Endodermal cell (in vitro differentiated cells): ENCODE measurements at regions not wholly inside any gene's neighbourhood (a gene's known extent, or its start where the extent isn't known, plus 50 kb on each side); places are given as distances from the start of the nearest gene placed in this dataset.

Source experiments
- DNase-seq: peaks from one replicate; pipeline ENCODE4 v3.0.0-alpha.2; 2017
- H3K27ac ChIP-seq: 2 replicates; pipeline ENCODE4 v1.5.1; 2013; ENCODE audit warnings: mild to moderate bottlenecking, low read depth, low read length, moderate library complexity
- H3K27me3 ChIP-seq: 2 replicates; pipeline ENCODE4 v1.6.1; 2013; ENCODE audit warnings: mild to moderate bottlenecking, low read length, moderate library complexity; ENCODE audit not compliant: insufficient read depth, control insufficient read depth, poor library complexity, severe bottlenecking
- H3K36me3 ChIP-seq: 2 replicates; pipeline ENCODE4 v1.7.0; 2013; ENCODE audit warnings: mild to moderate bottlenecking, low read length, moderate library complexity; ENCODE audit not compliant: control insufficient read depth, insufficient read depth
- H3K4me1 ChIP-seq: one replicate; pipeline ENCODE4 v1.7.0; 2013; ENCODE audit warnings: low read length; ENCODE audit not compliant: control insufficient read depth, insufficient read depth
- H3K4me3 ChIP-seq: 2 replicates; pipeline ENCODE4 v1.5.1; 2013; ENCODE audit warnings: mild to moderate bottlenecking, low read length, moderate library complexity
- H3K9ac ChIP-seq: 2 replicates; pipeline ENCODE4 v1.6.1; 2013; ENCODE audit warnings: mild to moderate bottlenecking, low read length, moderate library complexity; ENCODE audit not compliant: poor library complexity, severe bottlenecking; ENCODE audit errors: extremely low read depth
- H3K9me3 ChIP-seq: 2 replicates; pipeline ENCODE4 v1.6.1; 2013; ENCODE audit warnings: mild to moderate bottlenecking, low read length, moderate library complexity; ENCODE audit not compliant: control insufficient read depth
- H3K27ac Mint-ChIP-seq: 2 replicates; pipeline ENCODE4 v1.8.0; 2020; ENCODE audit warnings: mixed read lengths
- H3K27me3 Mint-ChIP-seq: 2 replicates; pipeline ENCODE4 v1.8.0; 2021; ENCODE audit warnings: mild to moderate bottlenecking, mixed read lengths; ENCODE audit not compliant: insufficient read depth
- H3K36me3 Mint-ChIP-seq: 2 replicates; pipeline ENCODE4 v1.8.0; 2020; ENCODE audit warnings: low read depth, mixed read lengths
- H3K4me1 Mint-ChIP-seq: 2 replicates; pipeline ENCODE4 v1.8.0; 2020; ENCODE audit warnings: mixed read lengths
- H3K4me3 Mint-ChIP-seq: 2 replicates; pipeline ENCODE4 v1.8.0; 2020; ENCODE audit warnings: mild to moderate bottlenecking, moderate library complexity, mixed read lengths
- H3K9me3 Mint-ChIP-seq: 2 replicates; pipeline ENCODE4 v1.8.0; 2020; ENCODE audit warnings: mild to moderate bottlenecking, mixed read lengths
- WGBS, 2 experiments: methylation state at CpG; one replicate each; pipeline versions ENCODE4 v1.1.5 to v1.1.7; 2013; ENCODE audit warnings: missing lambda C conversion rate in 2 of 2, mixed read lengths in 1 of 2; ENCODE audit not compliant: insufficient coverage in 1 of 2, insufficient read length in 1 of 2; 5-methylcytosine and 5-hydroxymethylcytosine counted together
- TF ChIP-seq, protein P1 (sequence below): fragments of 200-600 bp; sonication (generic); conservative IDR thresholded peaks from 2 replicates; pipeline ENCODE4 v1.5.0; 2021; ENCODE audit warnings: antibody characterized with exemption, mild to moderate bottlenecking

DNA sequence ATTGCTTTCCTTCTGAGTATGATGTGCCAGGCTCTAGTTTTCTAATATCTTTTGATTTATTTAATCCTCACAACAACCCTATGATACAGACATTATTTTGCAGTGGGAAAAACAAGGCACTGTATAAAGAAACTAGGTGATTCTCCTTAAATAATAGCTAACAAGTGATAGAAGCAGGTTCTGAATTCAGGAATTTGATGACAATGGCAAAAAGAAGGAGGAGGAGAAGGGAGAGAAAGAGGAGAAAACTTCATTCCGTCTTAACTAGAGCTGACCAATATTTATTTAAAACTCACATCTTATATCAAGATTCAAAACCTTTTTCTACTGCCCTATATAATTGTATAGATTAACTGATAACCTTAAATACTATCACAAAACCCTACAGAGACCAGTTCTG is 1477.1 kb upstream of the PCDH7 start:
- Mint-ChIP-seq H3K27ac (no peak overlapping the region), H3K4me1 (no peaks in the 10 kb centered on the region), H3K36me3 (no peaks in the 10 kb centered on the region), H3K9me3 (no peaks in the 10 kb centered on the region), H3K4me3 (no peak overlapping the region), H3K27me3 (no peaks in the 10 kb centered on the region)
- H3K36me3 ChIP-seq, result no peaks in the 10 kb centered on the region
- no CpG with 5 or more reads among the region's 1 CpG for WGBS, 2 experiments
- H3K27ac ChIP-seq, result no peak overlapping the region
- no peak overlapping the region for H3K4me3 ChIP-seq
- TF ChIP-seq, protein P1, sequence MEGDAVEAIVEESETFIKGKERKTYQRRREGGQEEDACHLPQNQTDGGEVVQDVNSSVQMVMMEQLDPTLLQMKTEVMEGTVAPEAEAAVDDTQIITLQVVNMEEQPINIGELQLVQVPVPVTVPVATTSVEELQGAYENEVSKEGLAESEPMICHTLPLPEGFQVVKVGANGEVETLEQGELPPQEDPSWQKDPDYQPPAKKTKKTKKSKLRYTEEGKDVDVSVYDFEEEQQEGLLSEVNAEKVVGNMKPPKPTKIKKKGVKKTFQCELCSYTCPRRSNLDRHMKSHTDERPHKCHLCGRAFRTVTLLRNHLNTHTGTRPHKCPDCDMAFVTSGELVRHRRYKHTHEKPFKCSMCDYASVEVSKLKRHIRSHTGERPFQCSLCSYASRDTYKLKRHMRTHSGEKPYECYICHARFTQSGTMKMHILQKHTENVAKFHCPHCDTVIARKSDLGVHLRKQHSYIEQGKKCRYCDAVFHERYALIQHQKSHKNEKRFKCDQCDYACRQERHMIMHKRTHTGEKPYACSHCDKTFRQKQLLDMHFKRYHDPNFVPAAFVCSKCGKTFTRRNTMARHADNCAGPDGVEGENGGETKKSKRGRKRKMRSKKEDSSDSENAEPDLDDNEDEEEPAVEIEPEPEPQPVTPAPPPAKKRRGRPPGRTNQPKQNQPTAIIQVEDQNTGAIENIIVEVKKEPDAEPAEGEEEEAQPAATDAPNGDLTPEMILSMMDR, result no peak
- no peaks in the 10 kb centered on the region for H3K27me3 ChIP-seq
- H3K9me3 ChIP-seq, result no peaks in the 10 kb centered on the region
- H3K4me1 ChIP-seq, result no peaks in the 10 kb centered on the region
- no peak overlapping the region for H3K9ac ChIP-seq
- DNase-seq, result no peak

DNA sequence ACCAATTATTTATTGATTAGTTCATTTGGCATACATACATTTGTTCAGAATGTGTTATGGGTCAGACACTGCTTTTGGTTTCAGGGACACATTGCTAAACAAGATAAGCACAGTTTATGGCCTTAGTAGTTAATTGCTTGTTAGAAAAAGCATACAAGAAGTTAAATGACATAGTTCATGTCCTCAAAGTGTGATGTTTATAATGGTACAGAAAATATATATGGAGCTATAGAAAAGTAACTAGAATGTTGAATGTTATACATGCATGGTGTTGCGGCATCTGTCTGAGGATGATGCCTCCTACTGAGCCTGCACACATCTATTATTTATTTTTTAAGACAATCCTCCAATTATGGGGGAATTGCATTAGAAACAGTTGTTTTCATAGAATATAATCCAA is 1476.3 kb upstream of the PCDH7 start:
- Histone ChIP-seq H3K9ac (no peak overlapping the region), H3K27ac (no peak overlapping the region), H3K27me3 (no peaks in the 10 kb centered on the region), H3K4me1 (no peaks in the 10 kb centered on the region), H3K36me3 (no peaks in the 10 kb centered on the region), H3K4me3 (no peak overlapping the region), H3K9me3 (no peaks in the 10 kb centered on the region)
- DNase-seq, result no peak
- Mint-ChIP-seq H3K9me3 (no peaks in the 10 kb centered on the region), H3K27ac (no peak overlapping the region), H3K4me3 (no peak overlapping the region), H3K4me1 (no peaks in the 10 kb centered on the region), H3K27me3 (no peaks in the 10 kb centered on the region), H3K36me3 (no peaks in the 10 kb centered on the region)
- TF ChIP-seq, protein P1, result no peak
- WGBS, 2 experiments, result 100% methylated on average over 1 of the region's 1 CpG; no CpG with 5 or more reads in 1 of the 2 experiments

DNA sequence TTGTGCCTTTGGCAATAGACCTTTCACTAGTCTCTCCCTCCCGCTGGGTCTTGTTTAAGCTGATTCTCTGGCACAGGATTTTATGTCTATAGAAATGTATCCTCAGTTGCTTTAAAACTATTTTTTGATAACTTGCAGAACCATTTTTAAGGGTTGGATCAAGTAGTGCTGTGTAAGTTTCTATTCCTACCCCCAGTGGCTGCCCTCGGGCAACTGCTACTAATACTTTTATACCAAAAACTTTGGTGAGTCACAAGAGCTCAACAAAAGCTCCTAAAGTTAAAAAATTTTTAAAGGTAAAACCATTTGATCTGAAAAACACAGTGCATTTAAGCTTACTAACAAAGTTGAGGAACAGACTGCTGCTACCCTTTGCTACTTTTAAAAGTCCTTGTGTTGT is 1460.6 kb upstream of the PCDH7 start:
- 93 to 100% methylated on average over 1 to 2 of the region's 2 CpGs for WGBS, 2 experiments
- Mint-ChIP-seq H3K4me3 (no peak overlapping the region), H3K9me3 (peaks cover 17% of the 10 kb centered on the region)

More for the DNA sequence above, 1460.6 kb upstream of the PCDH7 start:
- no peaks in the 10 kb centered on the region for H3K9me3 ChIP-seq
- no peaks in the 10 kb centered on the region for H3K4me1 ChIP-seq
- no peak overlapping the region for H3K9ac ChIP-seq
- no peak overlapping the region for H3K27ac ChIP-seq
- Mint-ChIP-seq H3K36me3 (peaks cover 2% of the 10 kb centered on the region), H3K27ac (no peak overlapping the region), H3K4me1 (peaks cover 5% of the 10 kb centered on the region), H3K27me3 (no peaks in the 10 kb centered on the region)
- H3K27me3 ChIP-seq, result no peaks in the 10 kb centered on the region
- no peaks in the 10 kb centered on the region for H3K36me3 ChIP-seq
- no peak overlapping the region for H3K4me3 ChIP-seq
- no peak for DNase-seq
- TF ChIP-seq, protein P1, result no peak
